ENCODE measurements at regions not wholly inside any gene's neighbourhood (a gene's known extent, or its start where the extent isn't known, plus 50 kb on each side); places are given as distances from the start of the nearest gene placed in this dataset.

- Histone ChIP-seq H2AFZ (ENCODE audit: insufficient read depth, low read length, poor library complexity) (no peak overlapping the region), H4K8ac (ENCODE audit: low read depth, low read length) (no peak overlapping the region), H3K36me3 (ENCODE audit: control insufficient read depth in 1 of 2, insufficient read depth in 2 of 2, low read length in 2 of 2) (no peaks in the 10 kb centered on the region), H2BK5ac (ENCODE audit: low read depth, low read length, poor library complexity) (no peak overlapping the region), H3K27me3 (ENCODE audit: insufficient read depth, low read length) (no peaks in the 10 kb centered on the region), H3K79me1 (ENCODE audit: low read length) (no peaks in the 10 kb centered on the region), H3K9ac (ENCODE audit: low read length) (no peak overlapping the region), H4K91ac (ENCODE audit: low read depth, low read length) (no peak overlapping the region), H2BK120ac (ENCODE audit: insufficient read depth, low read length, poor library complexity) (no peak overlapping the region), H3K4me1 (ENCODE audit: control insufficient read depth in 1 of 2, insufficient read depth in 2 of 2, low read length in 2 of 2) (no peaks in the 10 kb centered on the region), H3K79me2 (ENCODE audit: control insufficient read depth, insufficient read depth, low read length, poor library complexity) (no peaks in the 10 kb centered on the region), H4K12ac (ENCODE audit: low read depth, low read length) (no peak overlapping the region), H3K4ac (ENCODE audit: low read depth, low read length) (no peak overlapping the region), H3K18ac (ENCODE audit: low read length) (no peak overlapping the region), H3K9me3 (ENCODE audit: insufficient read depth, low read depth, low read length) (no peaks in the 10 kb centered on the region), H3K14ac (ENCODE audit: low read length) (no peak overlapping the region), H3K27ac (ENCODE audit: low read depth, low read length) (no peak overlapping the region), H3K4me2 (ENCODE audit: low read length) (no peak overlapping the region), H3K4me3 (ENCODE audit: low read depth, low read length) (no peak overlapping the region), H2BK12ac (ENCODE audit: low read length) (no peak overlapping the region), H2AK5ac (ENCODE audit: low read length) (no peak overlapping the region), H3K23ac (ENCODE audit: low read length) (no peak overlapping the region)
- DNase-seq: no peak
- WGBS (ENCODE audit: extremely low coverage, insufficient coverage, insufficient read length): no CpG with 5 or more reads among the region's 3 CpGs
These were observed 82.4 kb upstream of the BASP1 start for GRCh38 chr5:17135050-17135449.

GRCh38 chr5:17143335-17143734 is 74.1 kb upstream of the BASP1 start:
- WGBS (ENCODE audit: extremely low coverage, insufficient coverage, insufficient read length): no CpG with 5 or more reads among the region's 7 CpGs
- no peaks in the 10 kb centered on the region for H3K9me3 ChIP-seq (ENCODE audit: insufficient read depth, low read depth, low read length)
- no peaks in the 10 kb centered on the region for H3K27me3 ChIP-seq (ENCODE audit: insufficient read depth, low read length)
- DNase-seq: peak; percentile 41 to 69
- no peak overlapping the region for H3K14ac ChIP-seq (ENCODE audit: low read length)
- no peak overlapping the region for H4K8ac ChIP-seq (ENCODE audit: low read depth, low read length)
- H3K36me3 ChIP-seq (ENCODE audit: control insufficient read depth in 1 of 2, insufficient read depth in 2 of 2, low read length in 2 of 2): no peaks in the 10 kb centered on the region
- H2BK5ac ChIP-seq (ENCODE audit: low read depth, low read length, poor library complexity): no peak overlapping the region
- H3K4ac ChIP-seq (ENCODE audit: low read depth, low read length): no peak overlapping the region
- no peak overlapping the region for H3K27ac ChIP-seq (ENCODE audit: low read depth, low read length)
- no peak overlapping the region for H3K18ac ChIP-seq (ENCODE audit: low read length)
- no peak overlapping the region for H2BK120ac ChIP-seq (ENCODE audit: insufficient read depth, low read length, poor library complexity)
- H3K4me3 ChIP-seq (ENCODE audit: low read depth, low read length): no peak overlapping the region
- no peak overlapping the region for H2BK12ac ChIP-seq (ENCODE audit: low read length)
- H4K91ac ChIP-seq (ENCODE audit: low read depth, low read length): no peak overlapping the region
- H4K12ac ChIP-seq (ENCODE audit: low read depth, low read length): no peak overlapping the region
- no peak overlapping the region for H2AK5ac ChIP-seq (ENCODE audit: low read length)
- H3K23ac ChIP-seq (ENCODE audit: low read length): no peak overlapping the region
- no peaks in the 10 kb centered on the region for H3K4me1 ChIP-seq (ENCODE audit: control insufficient read depth in 1 of 2, insufficient read depth in 2 of 2, low read length in 2 of 2)
- H3K79me1 ChIP-seq (ENCODE audit: low read length): no peaks in the 10 kb centered on the region
- H3K4me2 ChIP-seq (ENCODE audit: low read length): no peak overlapping the region
- no peak overlapping the region for H2AFZ ChIP-seq (ENCODE audit: insufficient read depth, low read length, poor library complexity)
- H3K79me2 ChIP-seq (ENCODE audit: control insufficient read depth, insufficient read depth, low read length, poor library complexity): no peaks in the 10 kb centered on the region
- no peak overlapping the region for H3K9ac ChIP-seq (ENCODE audit: low read length)

DNA sequence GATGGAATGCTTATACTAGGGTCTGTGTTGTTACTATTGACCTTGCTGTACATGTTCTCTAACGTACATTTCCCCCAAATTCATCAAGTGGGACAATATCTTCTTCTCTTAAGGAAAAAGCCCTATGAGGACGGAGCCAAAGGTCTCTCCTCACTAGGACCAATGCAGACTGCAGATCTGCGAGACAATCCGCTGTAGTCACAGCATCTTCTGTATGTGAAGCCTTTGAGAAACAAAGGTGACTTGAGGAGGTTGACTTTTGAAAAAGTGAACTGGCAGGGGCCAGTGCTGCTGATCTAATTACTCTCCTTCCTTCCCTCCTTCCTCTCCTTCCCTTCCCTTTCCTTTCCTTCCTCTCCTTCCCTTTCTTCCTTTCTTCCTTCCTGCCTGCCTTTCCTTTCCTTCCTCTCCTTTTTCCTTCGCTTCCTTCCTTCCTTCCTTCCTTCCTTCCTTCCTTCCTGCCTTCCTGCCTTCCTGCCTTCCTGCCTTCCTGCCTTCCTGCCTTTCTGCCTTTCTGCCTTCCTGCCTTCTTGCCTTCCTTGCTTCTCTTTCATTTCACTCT is 71.1 kb upstream of the BASP1 start:
- Histone ChIP-seq H3K18ac (ENCODE audit: low read length) (no peak overlapping the region), H4K8ac (ENCODE audit: low read depth, low read length) (no peak overlapping the region), H3K9ac (ENCODE audit: low read length) (no peak overlapping the region), H2AFZ (ENCODE audit: insufficient read depth, low read length, poor library complexity) (no peak overlapping the region), H2BK12ac (ENCODE audit: low read length) (no peak overlapping the region), H2BK120ac (ENCODE audit: insufficient read depth, low read length, poor library complexity) (no peak overlapping the region), H3K27me3 (ENCODE audit: insufficient read depth, low read length) (no peaks in the 10 kb centered on the region), H3K4me2 (ENCODE audit: low read length) (no peak overlapping the region), H4K12ac (ENCODE audit: low read depth, low read length) (no peak overlapping the region), H3K9me3 (ENCODE audit: insufficient read depth, low read depth, low read length) (no peaks in the 10 kb centered on the region), H3K79me2 (ENCODE audit: control insufficient read depth, insufficient read depth, low read length, poor library complexity) (no peaks in the 10 kb centered on the region), H4K91ac (ENCODE audit: low read depth, low read length) (no peak overlapping the region), H3K27ac (ENCODE audit: low read depth, low read length) (no peak overlapping the region), H2AK5ac (ENCODE audit: low read length) (no peak overlapping the region), H3K4me1 (ENCODE audit: control insufficient read depth in 1 of 2, insufficient read depth in 2 of 2, low read length in 2 of 2) (no peaks in the 10 kb centered on the region), H3K4me3 (ENCODE audit: low read depth, low read length) (no peak overlapping the region), H3K4ac (ENCODE audit: low read depth, low read length) (no peak overlapping the region), H3K14ac (ENCODE audit: low read length) (no peak overlapping the region), H3K23ac (ENCODE audit: low read length) (no peak overlapping the region), H3K36me3 (ENCODE audit: control insufficient read depth in 1 of 2, insufficient read depth in 2 of 2, low read length in 2 of 2) (no peaks in the 10 kb centered on the region), H2BK5ac (ENCODE audit: low read depth, low read length, poor library complexity) (no peak overlapping the region), H3K79me1 (ENCODE audit: low read length) (no peaks in the 10 kb centered on the region)
- no CpG with 5 or more reads among the region's 5 CpGs for WGBS (ENCODE audit: extremely low coverage, insufficient coverage, insufficient read length)
- DNase-seq: no peak

- no CpG with 5 or more reads among the region's 9 CpGs for WGBS (ENCODE audit: extremely low coverage, insufficient coverage, insufficient read length)
These were observed 70.3 kb upstream of the BASP1 start for GRCh38 chr5:17147170-17147569.

More at GRCh38 chr5:17147170-17147569, 70.3 kb upstream of the BASP1 start:
- Histone ChIP-seq H4K8ac (ENCODE audit: low read depth, low read length) (no peak overlapping the region), H3K14ac (ENCODE audit: low read length) (no peak overlapping the region), H3K36me3 (ENCODE audit: control insufficient read depth in 1 of 2, insufficient read depth in 2 of 2, low read length in 2 of 2) (no peaks in the 10 kb centered on the region), H3K9me3 (ENCODE audit: insufficient read depth, low read depth, low read length) (no peaks in the 10 kb centered on the region), H2BK120ac (ENCODE audit: insufficient read depth, low read length, poor library complexity) (no peak overlapping the region), H2AFZ (ENCODE audit: insufficient read depth, low read length, poor library complexity) (no peak overlapping the region), H3K23ac (ENCODE audit: low read length) (no peak overlapping the region), H3K9ac (ENCODE audit: low read length) (no peak overlapping the region), H3K27me3 (ENCODE audit: insufficient read depth, low read length) (no peaks in the 10 kb centered on the region), H2BK12ac (ENCODE audit: low read length) (no peak overlapping the region), H3K27ac (ENCODE audit: low read depth, low read length) (no peak overlapping the region), H3K4ac (ENCODE audit: low read depth, low read length) (no peak overlapping the region), H4K12ac (ENCODE audit: low read depth, low read length) (no peak overlapping the region), H3K79me2 (ENCODE audit: control insufficient read depth, insufficient read depth, low read length, poor library complexity) (no peaks in the 10 kb centered on the region), H2BK5ac (ENCODE audit: low read depth, low read length, poor library complexity) (no peak overlapping the region), H2AK5ac (ENCODE audit: low read length) (no peak overlapping the region), H3K79me1 (ENCODE audit: low read length) (no peaks in the 10 kb centered on the region), H3K4me3 (ENCODE audit: low read depth, low read length) (no peak overlapping the region), H3K4me1 (ENCODE audit: control insufficient read depth in 1 of 2, insufficient read depth in 2 of 2, low read length in 2 of 2) (peaks cover 0 to 5% of the 10 kb centered on the region in 2 experiments), H3K4me2 (ENCODE audit: low read length) (no peak overlapping the region), H4K91ac (ENCODE audit: low read depth, low read length) (no peak overlapping the region), H3K18ac (ENCODE audit: low read length) (no peak overlapping the region)
- DNase-seq: no peak
